Adrenal gland (tissue), 9 donors: ENCODE measurements at regions not wholly inside any gene's neighbourhood (a gene's known extent, or its start where the extent isn't known, plus 50 kb on each side); places are given as distances from the start of the nearest gene placed in this dataset.

Experiments
- DNase-seq, 7 donors: peaks; one replicate each; pipeline ENCODE4 v3.0.0-alpha.2; 2019 to 2020
- H3K27ac ChIP-seq, 5 donors: fragments of 200-600 bp; sonication (generic) in 4 of 5; 1 replicate in 3 of 5; 2 replicates in 2 of 5; pipeline versions ENCODE4 v1.5.1 to v1.8.0; 2016 to 2020; ENCODE audit warnings: mild to moderate bottlenecking in 1 of 5
- H3K27me3 ChIP-seq: fragments of 200-600 bp; 2 replicates; pipeline ENCODE4 v1.8.0; 2021
- H3K36me3 ChIP-seq, 2 donors: fragments of 200-600 bp; replicated peaks in 1 of 2; 1 replicate in 1 of 2; 2 replicates in 1 of 2; pipeline versions ENCODE4 v1.5.1 to v1.8.0; 2018 to 2022
- H3K4me1 ChIP-seq, 2 donors: fragments of 200-600 bp; replicated peaks in 1 of 2; 1 replicate in 1 of 2; 2 replicates in 1 of 2; pipeline versions ENCODE4 v1.5.1 to v1.8.0; 2018 to 2021
- H3K4me3 ChIP-seq, 4 donors: fragments of 200-600 bp; sonication (generic) in 3 of 4; one replicate each; pipeline ENCODE4 v1.5.1; 2016 to 2018
- H3K9me3 ChIP-seq, 3 donors: fragments of 200-600 bp; sonication (generic) in 1 of 3; replicated peaks in 1 of 3; 1 replicate in 2 of 3; 2 replicates in 1 of 3; pipeline versions ENCODE4 v1.5.1 to v1.8.0; 2016 to 2021
- POLR2A ChIP-seq, 2 donors: fragments of 450-650 bp; IDR thresholded peaks; one replicate each; pipeline ENCODE4 v1.6.1; 2017; ENCODE audit warnings: antibody characterized with exemption in 2 of 2, mild to moderate bottlenecking in 2 of 2, moderate library complexity in 1 of 2
- WGBS, 4 donors: extraction: QIAGEN DNeasy Blood & Tissue Kit in 2 of 4; methylation state at CpG; one replicate each; pipeline versions ENCODE4 v1.1.5 to v1.1.7; 2013 to 2017; 5-methylcytosine and 5-hydroxymethylcytosine counted together
- intact Hi-C, 2 donors: fragments of 100-400 bp; cut with DNase I; formaldehyde crosslinking; loops; one replicate each; pipeline versions ENCODE4 v1.14.1 to v1.15.0; 2022 to 2023
- TF ChIP-seq, protein P1 (sequence below), 6 experiments: fragments of 450-650 bp in 4 of 6; fragments of 200-600 bp in 2 of 6; sonication (generic) in 1 of 6; IDR thresholded peaks; 1 replicate in 5 of 6; 2 replicates in 1 of 6; pipeline versions ENCODE4 v1.5.1 to v1.8.0; 2016 to 2021; ENCODE audit warnings: antibody characterized with exemption in 6 of 6, mild to moderate bottlenecking in 2 of 6, moderate library complexity in 1 of 6
- donor health status: healthy with polysubstance abuse.
- donor health status: Bipolar disorder and iron deficiency.
- donor health status: DM: yes; HTN: yes; CAD: no.
- donor health status: DM: no; HTN: no; CAD: no.
- donor health status: DM: no; HTN: no; CAD: no.

DNA sequence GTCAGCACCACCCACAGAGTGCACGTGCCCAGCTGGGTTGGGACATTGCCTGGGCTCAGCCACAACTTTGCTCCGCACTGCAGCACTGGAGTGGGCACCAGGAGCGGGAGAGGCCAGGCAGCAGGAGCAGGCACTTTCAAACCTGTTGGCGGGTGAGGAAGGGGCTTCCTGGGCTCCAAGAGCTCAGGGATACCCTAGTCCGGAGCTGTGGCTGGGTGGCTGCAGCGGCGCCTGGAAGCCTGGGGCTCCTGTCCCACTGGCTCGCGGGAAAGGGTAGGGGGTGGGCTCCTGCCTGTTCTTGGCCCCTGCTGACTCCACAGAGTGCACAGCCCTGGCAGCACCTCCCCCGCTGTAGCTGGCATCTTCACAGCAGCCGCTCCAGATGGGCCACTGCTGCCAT lies 417.6 kb upstream of the RGMA start:
- no peaks in the 10 kb centered on the region for H3K36me3 ChIP-seq
- H3K9me3 ChIP-seq: no peaks in the 10 kb centered on the region

DNA sequence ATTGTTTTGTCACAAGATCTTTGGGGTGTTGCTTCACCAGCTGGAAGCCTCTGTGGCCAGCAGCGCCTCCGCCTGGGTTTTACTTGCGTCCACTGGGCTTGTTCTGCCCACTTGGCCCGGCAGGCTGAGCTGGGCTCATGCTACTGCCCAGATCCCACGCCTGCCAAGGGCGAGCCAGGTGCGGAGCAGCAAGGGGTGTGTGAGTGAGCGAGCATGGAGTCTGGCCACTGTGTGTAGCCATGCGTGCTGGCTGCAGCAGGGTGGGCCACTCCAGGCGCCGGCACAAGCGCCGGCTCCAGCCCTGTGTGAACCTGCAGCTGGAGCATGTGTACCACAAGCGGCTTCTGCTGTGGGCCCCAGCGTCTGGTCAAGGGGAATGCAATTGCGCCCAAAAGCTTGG lies 416.5 kb upstream of the RGMA start:
- no peaks in the 10 kb centered on the region for H3K27me3 ChIP-seq
- intact Hi-C loops: no loop called here
- TF ChIP-seq POLR2A (IDR thresholded peaks at IDR 0.05): no peak
- TF ChIP-seq, protein P1, sequence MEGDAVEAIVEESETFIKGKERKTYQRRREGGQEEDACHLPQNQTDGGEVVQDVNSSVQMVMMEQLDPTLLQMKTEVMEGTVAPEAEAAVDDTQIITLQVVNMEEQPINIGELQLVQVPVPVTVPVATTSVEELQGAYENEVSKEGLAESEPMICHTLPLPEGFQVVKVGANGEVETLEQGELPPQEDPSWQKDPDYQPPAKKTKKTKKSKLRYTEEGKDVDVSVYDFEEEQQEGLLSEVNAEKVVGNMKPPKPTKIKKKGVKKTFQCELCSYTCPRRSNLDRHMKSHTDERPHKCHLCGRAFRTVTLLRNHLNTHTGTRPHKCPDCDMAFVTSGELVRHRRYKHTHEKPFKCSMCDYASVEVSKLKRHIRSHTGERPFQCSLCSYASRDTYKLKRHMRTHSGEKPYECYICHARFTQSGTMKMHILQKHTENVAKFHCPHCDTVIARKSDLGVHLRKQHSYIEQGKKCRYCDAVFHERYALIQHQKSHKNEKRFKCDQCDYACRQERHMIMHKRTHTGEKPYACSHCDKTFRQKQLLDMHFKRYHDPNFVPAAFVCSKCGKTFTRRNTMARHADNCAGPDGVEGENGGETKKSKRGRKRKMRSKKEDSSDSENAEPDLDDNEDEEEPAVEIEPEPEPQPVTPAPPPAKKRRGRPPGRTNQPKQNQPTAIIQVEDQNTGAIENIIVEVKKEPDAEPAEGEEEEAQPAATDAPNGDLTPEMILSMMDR (IDR thresholded peaks at IDR 0.05): no peak
- no peak for DNase-seq
- no peaks in the 10 kb centered on the region for H3K36me3 ChIP-seq
- H3K27ac ChIP-seq: no peak overlapping the region
- 85 to 89% (median 88%) methylated on average over 12 to 16 of the region's 16 CpGs for WGBS, 4 donors
- no peaks in the 10 kb centered on the region for H3K9me3 ChIP-seq
- H3K4me3 ChIP-seq: no peak overlapping the region
- no peaks in the 10 kb centered on the region for H3K4me1 ChIP-seq

More for the DNA sequence above, 417.6 kb upstream of the RGMA start:
- intact Hi-C loops: no loop called here
- Histone ChIP-seq H3K4me1 (no peaks in the 10 kb centered on the region), H3K27ac (no peak overlapping the region), H3K4me3 (no peak overlapping the region), H3K27me3 (no peaks in the 10 kb centered on the region)
- no peak for TF ChIP-seq POLR2A (IDR thresholded peaks at IDR 0.05)
- TF ChIP-seq, protein P1 (IDR thresholded peaks at IDR 0.05): no peak
- 81 to 100% (median 85%) methylated on average over 1 to 11 of the region's 11 CpGs for WGBS, 4 donors
- DNase-seq: no peak

DNA sequence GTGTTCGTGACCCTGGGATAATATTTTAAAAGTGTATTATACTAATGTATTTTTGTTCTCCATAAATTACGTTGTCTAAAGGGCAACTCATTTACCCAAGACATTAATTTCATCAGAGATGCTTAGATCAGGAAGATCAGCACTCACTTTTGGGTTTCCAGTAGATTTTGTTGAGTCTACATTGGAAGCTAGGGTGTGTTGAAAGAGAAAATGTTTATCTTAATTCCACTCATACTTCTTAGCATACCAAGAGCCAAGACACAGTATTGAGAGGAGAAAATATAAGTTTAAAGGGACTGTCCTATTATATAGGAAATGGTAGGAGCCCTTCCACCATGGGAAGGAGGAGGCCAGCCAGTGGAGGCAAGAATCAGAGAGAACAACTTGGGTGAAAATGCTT lies 412.9 kb upstream of the RGMA start:
- WGBS, 4 donors: 41 to 59% (median 55%) methylated on average over 2 of the region's 2 CpGs
- no peak overlapping the region for H3K27ac ChIP-seq
- H3K9me3 ChIP-seq: no peaks in the 10 kb centered on the region
- DNase-seq: no peak
- intact Hi-C loops: no loop called here
- no peaks in the 10 kb centered on the region for H3K36me3 ChIP-seq
- no peaks in the 10 kb centered on the region for H3K27me3 ChIP-seq
- TF ChIP-seq POLR2A (IDR thresholded peaks at IDR 0.05): no peak
- TF ChIP-seq, protein P1 (IDR thresholded peaks at IDR 0.05): no peak
- H3K4me1 ChIP-seq: no peaks in the 10 kb centered on the region
- no peak overlapping the region for H3K4me3 ChIP-seq

DNA sequence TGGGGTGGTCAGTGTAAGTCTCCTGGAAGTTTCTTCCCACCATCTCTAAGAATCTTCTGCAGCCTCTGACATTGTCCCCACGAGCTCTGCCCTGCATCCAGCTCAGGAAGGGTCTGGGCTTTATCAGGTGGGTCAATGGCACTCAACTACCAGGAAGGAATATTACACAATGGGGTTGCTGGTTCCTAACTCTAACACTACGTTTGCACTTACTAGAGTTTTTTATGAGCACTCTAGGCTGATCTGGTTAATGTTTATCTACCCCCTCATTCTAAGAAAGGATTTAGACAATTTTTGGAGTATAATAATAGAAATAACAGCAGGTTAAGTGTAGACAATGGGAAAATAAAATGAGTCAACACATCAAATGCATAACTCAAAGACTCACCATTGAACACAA lies 411.1 kb upstream of the RGMA start:
- no peaks in the 10 kb centered on the region for H3K27me3 ChIP-seq
- H3K4me3 ChIP-seq: no peak overlapping the region
- no peaks in the 10 kb centered on the region for H3K4me1 ChIP-seq
- no peak overlapping the region for H3K27ac ChIP-seq
- intact Hi-C loops: no loop called here
- WGBS, 4 donors: 38 to 61% (median 45%) methylated on average over 2 of the region's 2 CpGs
- H3K36me3 ChIP-seq: no peaks in the 10 kb centered on the region
- TF ChIP-seq, protein P1 (IDR thresholded peaks at IDR 0.05): no peak
- TF ChIP-seq POLR2A (IDR thresholded peaks at IDR 0.05): no peak
- no peaks in the 10 kb centered on the region for H3K9me3 ChIP-seq
- no peak for DNase-seq
